Neuronal stem cell (in vitro differentiated cells): ENCODE measurements at regions not wholly inside any gene's neighbourhood (a gene's known extent, or its start where the extent isn't known, plus 50 kb on each side); places are given as distances from the start of the nearest gene placed in this dataset.

ENCODE experiments used
- DNase-seq: peaks from one replicate; pipeline ENCODE4 v3.0.0-alpha.2; 2013; ENCODE audit warnings: low spot score
- H2AFZ ChIP-seq: one replicate; pipeline ENCODE4 v1.6.1; 2013; ENCODE audit warnings: mild to moderate bottlenecking, low read length, inconsistent platforms
- H2AK5ac ChIP-seq: 2 replicates; pipeline ENCODE4 v1.6.1; 2013; ENCODE audit warnings: low read depth, mild to moderate bottlenecking, inconsistent platforms, low read length, moderate library complexity, mixed read lengths
- H2BK120ac ChIP-seq: 2 replicates; pipeline ENCODE4 v1.6.1; 2013; ENCODE audit warnings: low read depth, mild to moderate bottlenecking, inconsistent platforms, low read length, moderate library complexity, mixed read lengths
- H2BK12ac ChIP-seq: one replicate; pipeline ENCODE4 v1.6.1; 2013; ENCODE audit warnings: low read length, inconsistent platforms
- H2BK15ac ChIP-seq: 2 replicates; pipeline ENCODE4 v1.6.1; 2013; ENCODE audit warnings: mild to moderate bottlenecking, low read length, inconsistent platforms, mixed read lengths
- H2BK5ac ChIP-seq: one replicate; pipeline ENCODE4 v1.6.1; 2013; ENCODE audit warnings: inconsistent platforms, mild to moderate bottlenecking, low read length, moderate library complexity
- H3K14ac ChIP-seq: one replicate; pipeline ENCODE4 v1.6.1; 2013; ENCODE audit warnings: low read length, inconsistent platforms
- H3K18ac ChIP-seq: 2 replicates; pipeline ENCODE4 v1.6.1; 2013; ENCODE audit warnings: low read length, inconsistent platforms
- H3K23ac ChIP-seq: 2 replicates; pipeline ENCODE4 v1.6.1; 2013; ENCODE audit warnings: low read depth, mild to moderate bottlenecking, mixed read lengths, low read length, inconsistent platforms; ENCODE audit not compliant: poor library complexity
- H3K27ac ChIP-seq: replicated peaks from 3 replicates; pipeline ENCODE4 v1.5.1; 2013; ENCODE audit warnings: low read length, inconsistent platforms
- H3K27me3 ChIP-seq, 3 experiments: 2 replicates each; pipeline ENCODE4 v1.6.1; 2013; ENCODE audit warnings: low read length in 3 of 3, mild to moderate bottlenecking in 2 of 3, inconsistent platforms in 1 of 3, low read depth in 1 of 3, mixed read lengths in 1 of 3, moderate library complexity in 1 of 3; ENCODE audit not compliant: control insufficient read depth in 3 of 3, insufficient read depth in 3 of 3
- H3K36me3 ChIP-seq, 2 donors: replicated peaks in 1 of 2; 2 replicates each; pipeline ENCODE4 v1.6.1; 2013; ENCODE audit warnings: low read length in 2 of 2; ENCODE audit not compliant: control insufficient read depth in 2 of 2, insufficient read depth in 2 of 2
- H3K4ac ChIP-seq: 2 replicates; pipeline ENCODE4 v1.6.1; 2013; ENCODE audit warnings: inconsistent platforms, mild to moderate bottlenecking, low read length, moderate library complexity
- H3K4me1 ChIP-seq, 2 donors: 1 replicate in 1 of 2; 2 replicates in 1 of 2; pipeline ENCODE4 v1.6.1; 2013; ENCODE audit warnings: low read length in 2 of 2, low read depth in 1 of 2; ENCODE audit not compliant: control insufficient read depth in 2 of 2, insufficient read depth in 1 of 2
- H3K4me2 ChIP-seq: one replicate; pipeline ENCODE4 v1.6.1; 2013; ENCODE audit warnings: mild to moderate bottlenecking, low read length, inconsistent platforms; ENCODE audit not compliant: insufficient read depth, poor library complexity, severe bottlenecking
- H3K4me3 ChIP-seq, 2 donors: 2 replicates each; pipeline ENCODE4 v1.5.1; 2013; ENCODE audit warnings: low read length in 2 of 2, mild to moderate bottlenecking in 2 of 2, inconsistent platforms in 1 of 2, moderate library complexity in 1 of 2
- H3K79me1 ChIP-seq: one replicate; pipeline ENCODE4 v1.6.1; 2013; ENCODE audit warnings: low read depth, mild to moderate bottlenecking, inconsistent platforms, low read length, moderate library complexity
- H3K9ac ChIP-seq: one replicate; pipeline ENCODE4 v1.6.1; 2013; ENCODE audit warnings: mild to moderate bottlenecking, low read depth, low read length, inconsistent platforms; ENCODE audit not compliant: poor library complexity
- H3K9me3 ChIP-seq, 2 donors: replicated peaks in 1 of 2; 2 replicates each; pipeline versions ENCODE3 to v1.6.1; 2013; ENCODE audit warnings: low read length in 2 of 2, mild to moderate bottlenecking in 2 of 2, inconsistent platforms in 1 of 2, low read depth in 1 of 2, mixed read lengths in 1 of 2, moderate library complexity in 1 of 2; ENCODE audit not compliant: control insufficient read depth in 2 of 2, insufficient read depth in 1 of 2
- H4K8ac ChIP-seq: one replicate; pipeline ENCODE4 v1.6.1; 2013; ENCODE audit warnings: low read depth, mild to moderate bottlenecking, inconsistent platforms, low read length, moderate library complexity
- H4K91ac ChIP-seq: one replicate; pipeline ENCODE4 v1.6.1; 2013; ENCODE audit warnings: low read length, low read depth, mild to moderate bottlenecking, inconsistent platforms; ENCODE audit not compliant: poor library complexity
- WGBS, 2 donors: extraction: QIAGEN DNeasy Blood & Tissue Kit; methylation state at CpG; one replicate each; pipeline ENCODE4 v1.1.7; 2013; ENCODE audit warnings: missing lambda C conversion rate in 2 of 2, mixed read lengths in 1 of 2; ENCODE audit not compliant: insufficient read length in 2 of 2, insufficient replicate concordance in 1 of 2; ENCODE audit errors: extremely low coverage in 2 of 2; 5-methylcytosine and 5-hydroxymethylcytosine counted together

- Histone ChIP-seq H2BK15ac (no peak overlapping the region), H3K79me1 (no peaks in the 10 kb centered on the region), H3K4me2 (no peak overlapping the region), H3K4me3 (no peak overlapping the region), H3K4me1 (no peaks in the 10 kb centered on the region), H2AFZ (no peak overlapping the region), H3K27me3 (no peaks in the 10 kb centered on the region), H3K9me3 (no peaks in the 10 kb centered on the region), H4K8ac (no peak overlapping the region), H3K9ac (no peak overlapping the region), H3K18ac (no peak overlapping the region), H3K36me3 (no peaks in the 10 kb centered on the region), H3K14ac (no peak overlapping the region), H3K27ac (no peak overlapping the region), H2BK12ac (no peak overlapping the region), H3K23ac (no peak overlapping the region), H3K4ac (no peak overlapping the region), H2BK5ac (no peak overlapping the region), H2BK120ac (no peak overlapping the region), H2AK5ac (no peak overlapping the region), H4K91ac (no peak overlapping the region)
- WGBS, 2 donors = no CpG with 5 or more reads among the region's 1 CpG
- DNase-seq = no peak
Observed at GRCh38 chr3:171532294-171532693, 72.1 kb upstream of the TNIK start.

- H3K4me3 ChIP-seq = no peak overlapping the region
- H3K4me1 ChIP-seq = no peaks in the 10 kb centered on the region
Observed at GRCh38 chr3:171531716-171532115, 71.5 kb upstream of the TNIK start.

GRCh38 chr3:171528102-171528501, 67.9 kb upstream of the TNIK start:
- no peak overlapping the region for H3K27ac ChIP-seq
- H3K4me2 ChIP-seq = no peak overlapping the region
- H3K4me3 ChIP-seq = no peak overlapping the region
- no peak overlapping the region for H2BK120ac ChIP-seq
- H2BK15ac ChIP-seq = no peak overlapping the region
- no peaks in the 10 kb centered on the region for H3K36me3 ChIP-seq
- peaks cover 0 to 9% of the 10 kb centered on the region in 2 donors for H3K4me1 ChIP-seq
- no peak overlapping the region for H3K18ac ChIP-seq
- DNase-seq = no peak
- no peak overlapping the region for H2BK12ac ChIP-seq
- H3K23ac ChIP-seq = no peak overlapping the region
- H3K9me3 ChIP-seq = no peaks in the 10 kb centered on the region
- no peaks in the 10 kb centered on the region for H3K27me3 ChIP-seq
- no peak overlapping the region for H4K91ac ChIP-seq
- H3K4ac ChIP-seq = no peak overlapping the region
- H4K8ac ChIP-seq = no peak overlapping the region
- no peaks in the 10 kb centered on the region for H3K79me1 ChIP-seq
- no peak overlapping the region for H3K9ac ChIP-seq
- no peak overlapping the region for H2AK5ac ChIP-seq
- no peak overlapping the region for H3K14ac ChIP-seq
- no CpG with 5 or more reads among the region's 2 CpGs for WGBS, 2 donors
- H2BK5ac ChIP-seq = no peak overlapping the region
- no peak overlapping the region for H2AFZ ChIP-seq

More at GRCh38 chr3:171531716-171532115, 71.5 kb upstream of the TNIK start:
- Histone ChIP-seq H3K9ac (no peak overlapping the region), H2BK5ac (no peak overlapping the region), H4K8ac (no peak overlapping the region), H4K91ac (no peak overlapping the region), H2BK15ac (no peak overlapping the region), H3K27me3 (no peaks in the 10 kb centered on the region), H3K23ac (no peak overlapping the region), H3K14ac (no peak overlapping the region), H3K9me3 (no peaks in the 10 kb centered on the region), H3K27ac (no peak overlapping the region), H3K4ac (no peak overlapping the region), H2BK120ac (no peak overlapping the region), H3K79me1 (no peaks in the 10 kb centered on the region), H3K18ac (no peak overlapping the region), H2BK12ac (no peak overlapping the region), H2AFZ (no peak overlapping the region), H3K36me3 (no peaks in the 10 kb centered on the region), H3K4me2 (no peak overlapping the region), H2AK5ac (no peak overlapping the region)
- no CpG with 5 or more reads among the region's 2 CpGs for WGBS, 2 donors
- no peak for DNase-seq

GRCh38 chr3:171526869-171527268, 66.7 kb upstream of the TNIK start:
- H3K4me1 ChIP-seq = peaks cover 0 to 9% of the 10 kb centered on the region in 2 donors
- no CpG with 5 or more reads among the region's 1 CpG for WGBS, 2 donors

More at GRCh38 chr3:171526869-171527268, 66.7 kb upstream of the TNIK start:
- Histone ChIP-seq H2AK5ac (no peak overlapping the region), H2AFZ (no peak overlapping the region), H3K4me2 (no peak overlapping the region), H3K27ac (no peak overlapping the region), H4K91ac (no peak overlapping the region), H3K79me1 (no peaks in the 10 kb centered on the region), H2BK12ac (no peak overlapping the region), H3K36me3 (no peaks in the 10 kb centered on the region), H3K4ac (no peak overlapping the region), H3K4me3 (no peak overlapping the region), H3K18ac (no peak overlapping the region), H2BK15ac (no peak overlapping the region), H2BK5ac (no peak overlapping the region), H4K8ac (no peak overlapping the region), H3K14ac (no peak overlapping the region), H3K27me3 (no peaks in the 10 kb centered on the region), H3K9ac (no peak overlapping the region), H2BK120ac (no peak overlapping the region), H3K23ac (no peak overlapping the region), H3K9me3 (no peaks in the 10 kb centered on the region)
- DNase-seq = no peak
